ENCODE measurements at regions not wholly inside any gene's neighbourhood (a gene's known extent, or its start where the extent isn't known, plus 50 kb on each side); places are given as distances from the start of the nearest gene placed in this dataset.

DNA sequence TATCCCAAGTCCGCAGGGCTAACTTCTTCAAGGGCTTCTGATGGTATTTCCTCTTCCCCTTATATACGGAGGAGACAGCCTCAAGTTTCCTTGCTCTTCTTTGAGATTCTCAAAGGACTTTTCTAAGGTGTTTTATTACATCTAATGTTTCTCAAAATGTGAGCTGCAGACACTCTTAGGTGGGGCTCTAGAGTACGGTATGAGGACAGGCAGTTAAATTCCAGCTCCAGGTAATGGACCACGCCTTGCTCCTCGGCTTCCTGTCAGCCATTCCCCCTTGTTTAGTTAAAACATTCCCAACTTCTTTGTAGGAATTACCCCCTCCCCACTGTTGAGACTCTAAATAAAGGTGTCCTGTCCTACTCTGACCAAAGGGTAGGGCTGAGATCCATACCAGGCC lies 131.9 kb downstream of the IRS1 start:
- Histone ChIP-seq H3K9me3 (ENCODE audit: control insufficient read depth, insufficient read depth, low read depth, low read length) (no peaks in the 10 kb centered on the region), H3K4me3 (ENCODE audit: low read depth in 2 of 2, low read length in 2 of 2) (no peak overlapping the region), H3K27me3 (ENCODE audit: control insufficient read depth, insufficient read depth, low read length) (no peaks in the 10 kb centered on the region), H3K4me1 (ENCODE audit: control insufficient read depth, insufficient read depth, low read length) (no peaks in the 10 kb centered on the region), H3K36me3 (ENCODE audit: control insufficient read depth, insufficient read depth, low read length) (no peaks in the 10 kb centered on the region), H3K27ac (ENCODE audit: low read length) (no peak overlapping the region)
- BruUV-seq (replicated peaks), result no TSS peak
- TF ChIP-seq, protein P1, sequence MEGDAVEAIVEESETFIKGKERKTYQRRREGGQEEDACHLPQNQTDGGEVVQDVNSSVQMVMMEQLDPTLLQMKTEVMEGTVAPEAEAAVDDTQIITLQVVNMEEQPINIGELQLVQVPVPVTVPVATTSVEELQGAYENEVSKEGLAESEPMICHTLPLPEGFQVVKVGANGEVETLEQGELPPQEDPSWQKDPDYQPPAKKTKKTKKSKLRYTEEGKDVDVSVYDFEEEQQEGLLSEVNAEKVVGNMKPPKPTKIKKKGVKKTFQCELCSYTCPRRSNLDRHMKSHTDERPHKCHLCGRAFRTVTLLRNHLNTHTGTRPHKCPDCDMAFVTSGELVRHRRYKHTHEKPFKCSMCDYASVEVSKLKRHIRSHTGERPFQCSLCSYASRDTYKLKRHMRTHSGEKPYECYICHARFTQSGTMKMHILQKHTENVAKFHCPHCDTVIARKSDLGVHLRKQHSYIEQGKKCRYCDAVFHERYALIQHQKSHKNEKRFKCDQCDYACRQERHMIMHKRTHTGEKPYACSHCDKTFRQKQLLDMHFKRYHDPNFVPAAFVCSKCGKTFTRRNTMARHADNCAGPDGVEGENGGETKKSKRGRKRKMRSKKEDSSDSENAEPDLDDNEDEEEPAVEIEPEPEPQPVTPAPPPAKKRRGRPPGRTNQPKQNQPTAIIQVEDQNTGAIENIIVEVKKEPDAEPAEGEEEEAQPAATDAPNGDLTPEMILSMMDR (IDR thresholded peaks at IDR 0.05), result no peak
- no peak for TF ChIP-seq POLR2AphosphoS5 (IDR thresholded peaks at IDR 0.05; ENCODE audit: low read depth, low read length)
- TF ChIP-seq, protein P2, sequence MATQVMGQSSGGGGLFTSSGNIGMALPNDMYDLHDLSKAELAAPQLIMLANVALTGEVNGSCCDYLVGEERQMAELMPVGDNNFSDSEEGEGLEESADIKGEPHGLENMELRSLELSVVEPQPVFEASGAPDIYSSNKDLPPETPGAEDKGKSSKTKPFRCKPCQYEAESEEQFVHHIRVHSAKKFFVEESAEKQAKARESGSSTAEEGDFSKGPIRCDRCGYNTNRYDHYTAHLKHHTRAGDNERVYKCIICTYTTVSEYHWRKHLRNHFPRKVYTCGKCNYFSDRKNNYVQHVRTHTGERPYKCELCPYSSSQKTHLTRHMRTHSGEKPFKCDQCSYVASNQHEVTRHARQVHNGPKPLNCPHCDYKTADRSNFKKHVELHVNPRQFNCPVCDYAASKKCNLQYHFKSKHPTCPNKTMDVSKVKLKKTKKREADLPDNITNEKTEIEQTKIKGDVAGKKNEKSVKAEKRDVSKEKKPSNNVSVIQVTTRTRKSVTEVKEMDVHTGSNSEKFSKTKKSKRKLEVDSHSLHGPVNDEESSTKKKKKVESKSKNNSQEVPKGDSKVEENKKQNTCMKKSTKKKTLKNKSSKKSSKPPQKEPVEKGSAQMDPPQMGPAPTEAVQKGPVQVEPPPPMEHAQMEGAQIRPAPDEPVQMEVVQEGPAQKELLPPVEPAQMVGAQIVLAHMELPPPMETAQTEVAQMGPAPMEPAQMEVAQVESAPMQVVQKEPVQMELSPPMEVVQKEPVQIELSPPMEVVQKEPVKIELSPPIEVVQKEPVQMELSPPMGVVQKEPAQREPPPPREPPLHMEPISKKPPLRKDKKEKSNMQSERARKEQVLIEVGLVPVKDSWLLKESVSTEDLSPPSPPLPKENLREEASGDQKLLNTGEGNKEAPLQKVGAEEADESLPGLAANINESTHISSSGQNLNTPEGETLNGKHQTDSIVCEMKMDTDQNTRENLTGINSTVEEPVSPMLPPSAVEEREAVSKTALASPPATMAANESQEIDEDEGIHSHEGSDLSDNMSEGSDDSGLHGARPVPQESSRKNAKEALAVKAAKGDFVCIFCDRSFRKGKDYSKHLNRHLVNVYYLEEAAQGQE (IDR thresholded peaks at IDR 0.05; ENCODE audit: insufficient read depth in 1 of 2, low read depth in 2 of 2, low read length in 1 of 2), result no peak
- intact Hi-C loops (cut with micrococcal nuclease; ENCODE audit: unreplicated experiment) (no loop called here), in situ Hi-C loops (cut with HindIII; ENCODE audit: low pct_unique_long_range_greater_than_20kb, low sequenced_read_pairs) (no loop called here)
- no peak for DNase-seq (ENCODE audit: low read depth, low spot score)
- CTCF ChIA-PET, result no interaction called here
- ATAC-seq, result no peak
- POLR2A ChIA-PET, result no interaction called here

DNA sequence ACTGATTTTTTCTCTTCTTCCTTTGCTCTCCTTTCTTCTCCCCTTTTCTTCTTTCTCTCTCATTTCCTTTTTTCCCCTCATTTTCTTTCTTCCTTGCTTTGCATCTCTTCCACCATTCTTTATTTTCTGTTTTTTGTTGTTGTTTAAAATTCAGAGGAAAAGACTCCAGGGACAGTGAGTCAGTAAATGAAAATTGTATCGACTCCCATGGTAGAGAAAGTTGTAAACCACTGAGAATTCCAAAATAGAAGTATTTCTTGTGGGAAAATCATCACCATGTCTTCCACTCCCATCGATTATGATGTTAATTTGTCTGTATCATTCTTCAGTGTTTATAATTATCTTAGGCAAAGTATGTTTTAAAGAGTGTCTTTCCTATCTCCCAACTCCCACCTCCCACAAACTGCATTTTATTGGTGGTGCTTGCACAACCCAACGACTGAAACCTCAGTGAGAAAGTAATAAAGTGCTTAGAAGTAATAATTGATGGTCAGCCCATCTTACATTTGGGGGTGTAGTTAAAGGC lies 134.3 kb downstream of the IRS1 start:
- intact Hi-C loops (cut with micrococcal nuclease; ENCODE audit: unreplicated experiment), result no loop called here
- no TSS peak for BruUV-seq (replicated peaks)
- in situ Hi-C loops (cut with HindIII; ENCODE audit: low pct_unique_long_range_greater_than_20kb, low sequenced_read_pairs), result no loop called here
- Histone ChIP-seq H3K4me1 (ENCODE audit: control insufficient read depth, insufficient read depth, low read length) (peaks cover 10% of the 10 kb centered on the region; the same call in 1 of the 2 replicates), H3K27me3 (ENCODE audit: control insufficient read depth, insufficient read depth, low read length) (no peaks in the 10 kb centered on the region), H3K27ac (ENCODE audit: low read length) (no peak overlapping the region), H3K4me3 (ENCODE audit: low read depth in 2 of 2, low read length in 2 of 2) (no peak overlapping the region), H3K36me3 (ENCODE audit: control insufficient read depth, insufficient read depth, low read length) (no peaks in the 10 kb centered on the region), H3K9me3 (ENCODE audit: control insufficient read depth, insufficient read depth, low read depth, low read length) (no peaks in the 10 kb centered on the region)
- POLR2A ChIA-PET, result no interaction called here
- DNase-seq (ENCODE audit: low read depth, low spot score) (no peak), ATAC-seq (no peak)
- TF ChIP-seq, protein P1 (IDR thresholded peaks at IDR 0.05), result no peak
- TF ChIP-seq TCF7L2 (IDR thresholded peaks at IDR 0.05; ENCODE audit: low read depth, low read length) (no peak), SIN3A (IDR thresholded peaks at IDR 0.05; ENCODE audit: borderline replicate concordance, insufficient read depth, low read depth, low read length) (no peak), POLR2AphosphoS5 (IDR thresholded peaks at IDR 0.05; ENCODE audit: low read depth, low read length) (no peak)
- TF ChIP-seq, protein P2 (IDR thresholded peaks at IDR 0.05; ENCODE audit: insufficient read depth in 1 of 2, low read depth in 2 of 2, low read length in 1 of 2), result no peak
- CTCF ChIA-PET, result no interaction called here

All from Panc1 (cell line).